Testis (tissue), 2 donors: ENCODE measurements at regions not wholly inside any gene's neighbourhood (a gene's known extent, or its start where the extent isn't known, plus 50 kb on each side); places are given as distances from the start of the nearest gene placed in this dataset.
A peak's percentile ranks its signal among the peaks of the same experiment; 100 is the strongest.

Experiments used
- DNase-seq: peaks from one replicate; pipeline ENCODE4 v3.0.0-alpha.2; 2019
- H3K27ac ChIP-seq, 2 donors: fragments of 200-600 bp; sonication (generic); one replicate each; pipeline ENCODE4 v1.5.1; 2019
- H3K27me3 ChIP-seq: fragments of 200-600 bp; sonication (generic); one replicate; pipeline ENCODE4 v1.5.1; 2019
- H3K36me3 ChIP-seq: fragments of 200-600 bp; sonication (generic); one replicate; pipeline ENCODE4 v1.5.1; 2017; ENCODE audit warnings: low read depth; ENCODE audit errors: missing control alignments
- H3K4me1 ChIP-seq: fragments of 200-600 bp; sonication (generic); one replicate; pipeline ENCODE4 v1.5.1; 2019
- H3K4me3 ChIP-seq, 2 donors: fragments of 200-600 bp; sonication (generic); one replicate each; pipeline ENCODE4 v1.5.1; 2017 to 2019
- H3K9me3 ChIP-seq: fragments of 200-600 bp; sonication (generic); one replicate; pipeline ENCODE4 v1.5.1; 2017
- CTCF ChIP-seq, 3 experiments: fragments of 450-650 bp in 2 of 3; fragments of 200-600 bp in 1 of 3; sonication (generic) in 1 of 3; IDR thresholded peaks; one replicate each; pipeline ENCODE4 v1.5.1; 2016 to 2019; ENCODE audit warnings: antibody characterized with exemption in 3 of 3, mild to moderate bottlenecking in 2 of 3, moderate library complexity in 1 of 3
- POLR2A ChIP-seq: fragments of 450-650 bp; IDR thresholded peaks from one replicate; pipeline ENCODE4 v1.6.1; 2017; ENCODE audit warnings: antibody characterized with exemption, mild to moderate bottlenecking, moderate library complexity
- WGBS, 2 donors: methylation state at CpG; one replicate each; pipeline ENCODE4 v1.1.5; 2018; 5-methylcytosine and 5-hydroxymethylcytosine counted together
- intact Hi-C: fragments of 100-400 bp; cut with DNase I; formaldehyde crosslinking; loops from one replicate; pipeline ENCODE4 v1.15.1; 2023; ENCODE audit warnings: low total_unique reads

- TF ChIP-seq POLR2A (no peak), CTCF (IDR thresholded peaks at IDR 0.05) (no peak)
- Histone ChIP-seq H3K36me3 (no peaks in the 10 kb centered on the region), H3K9me3 (no peaks in the 10 kb centered on the region), H3K27me3 (no peaks in the 10 kb centered on the region), H3K4me1 (no peaks in the 10 kb centered on the region), H3K27ac (no peak overlapping the region), H3K4me3 (no peak overlapping the region)
- intact Hi-C loops: no loop called here
- DNase-seq: no peak
Measured at GRCh38 chr7:153185936-153186335, 426.4 kb downstream of the ACTR3B start.

- Histone ChIP-seq H3K4me1 (no peaks in the 10 kb centered on the region), H3K9me3 (no peaks in the 10 kb centered on the region), H3K27me3 (no peaks in the 10 kb centered on the region), H3K4me3 (no peak overlapping the region), H3K36me3 (no peaks in the 10 kb centered on the region), H3K27ac (no peak overlapping the region)
- WGBS, 2 donors: 81 to 92% methylated on average over 3 of the region's 3 CpGs
- DNase-seq: no peak
- intact Hi-C loops: no loop called here
- TF ChIP-seq POLR2A (no peak), CTCF (IDR thresholded peaks at IDR 0.05) (no peak)
Measured at GRCh38 chr7:153188161-153188560, 428.6 kb downstream of the ACTR3B start.

- Histone ChIP-seq H3K27me3 (no peaks in the 10 kb centered on the region), H3K36me3 (no peaks in the 10 kb centered on the region), H3K27ac (no peak overlapping the region), H3K4me3 (no peak overlapping the region), H3K4me1 (no peaks in the 10 kb centered on the region), H3K9me3 (no peaks in the 10 kb centered on the region)
- 90 to 94% methylated on average over 3 of the region's 3 CpGs for WGBS, 2 donors
- no peak for DNase-seq
- no peak for TF ChIP-seq POLR2A
- TF ChIP-seq CTCF (IDR thresholded peaks at IDR 0.05): no peak
- intact Hi-C loops: no loop called here
Measured at GRCh38 chr7:153188630-153189029, 429.1 kb downstream of the ACTR3B start.

- peak; percentile 74 for DNase-seq
- no peak overlapping the region for H3K27ac ChIP-seq
- no peaks in the 10 kb centered on the region for H3K4me1 ChIP-seq
- no peaks in the 10 kb centered on the region for H3K27me3 ChIP-seq
- no peak overlapping the region for H3K4me3 ChIP-seq
- WGBS, 2 donors: 49 to 55% methylated on average over 3 of the region's 3 CpGs
- no peaks in the 10 kb centered on the region for H3K9me3 ChIP-seq
- H3K36me3 ChIP-seq: no peaks in the 10 kb centered on the region
- intact Hi-C loops: no loop called here
- TF ChIP-seq POLR2A: no peak
- TF ChIP-seq CTCF (IDR thresholded peaks at IDR 0.05): no peak
Measured at GRCh38 chr7:153190452-153190851, 430.9 kb downstream of the ACTR3B start.

- H3K4me1 ChIP-seq: no peaks in the 10 kb centered on the region
- H3K27me3 ChIP-seq: no peaks in the 10 kb centered on the region
- WGBS, 2 donors: 50 to 65% methylated on average over 4 of the region's 4 CpGs
- no peak overlapping the region for H3K4me3 ChIP-seq
- intact Hi-C loops: no loop called here
- DNase-seq: no peak
- no peaks in the 10 kb centered on the region for H3K36me3 ChIP-seq
- no peak overlapping the region for H3K27ac ChIP-seq
- TF ChIP-seq POLR2A (no peak), CTCF (IDR thresholded peaks at IDR 0.05) (no peak)
- no peaks in the 10 kb centered on the region for H3K9me3 ChIP-seq
Measured at GRCh38 chr7:153190986-153191385, 431.4 kb downstream of the ACTR3B start.
